Endothelial cell of umbilical vein (primary cell): ENCODE measurements at regions not wholly inside any gene's neighbourhood (a gene's known extent, or its start where the extent isn't known, plus 50 kb on each side); places are given as distances from the start of the nearest gene placed in this dataset.
A peak's percentile ranks its signal among the peaks of the same experiment; 100 is the strongest.

Experiments
- BruUV-seq: library from RNA; stranded (reverse); fragments of 400-500 nt; replicated peaks from 2 replicates; lab custom pipeline; 2021; lab: Mats Ljungman, UMichigan
- CTCF ChIA-PET: fragments of 300-600, 350-600 bp; sonication (Branson Sonifier 250); formaldehyde crosslinking; loops from one replicate; lab custom pipeline; 2021; ENCODE audit warnings: antibody characterized with exemption, inconsistent platforms; lab: Charles Lee
- POLR2A ChIA-PET: fragments of 300-600, 350-600 bp; sonication (Branson Sonifier 250); formaldehyde crosslinking; loops from one replicate; lab custom pipeline; 2021; ENCODE audit warnings: antibody characterized with exemption, inconsistent platforms; lab: Charles Lee
- DNase-seq: peaks from one replicate; pipeline ENCODE4 v3.0.0-alpha.2; 2011; ENCODE audit warnings: low read depth, low spot score
- FAIRE-seq: peaks from 2 replicates; lab custom pipeline; 2011; peaks lifted over from hg19 to GRCh38; lab: Jason Lieb, UNC
- H2AFZ ChIP-seq: 2 replicates; pipeline ENCODE4 v1.6.0; 2012; ENCODE audit warnings: low read depth, low read length, control low read depth, inconsistent platforms
- H3K27ac ChIP-seq: 2 replicates; pipeline ENCODE4 v1.5.1; 2011; ENCODE audit warnings: low read depth, mild to moderate bottlenecking, control low read depth, low read length, moderate library complexity; ENCODE audit not compliant: insufficient read depth
- H3K27me3 ChIP-seq, 2 experiments: 2 replicates each; pipeline versions ENCODE4 v1.6.0 to v1.6.1; 2011; ENCODE audit warnings: low read length in 2 of 2, mixed read lengths in 1 of 2; ENCODE audit not compliant: control insufficient read depth in 2 of 2, insufficient read depth in 2 of 2
- H3K36me3 ChIP-seq, 2 experiments: 2 replicates in 1 of 2; 3 replicates in 1 of 2; pipeline ENCODE4 v1.5.1; 2011; ENCODE audit warnings: low read length in 2 of 2, mild to moderate bottlenecking in 1 of 2, moderate library complexity in 1 of 2; ENCODE audit not compliant: control insufficient read depth in 2 of 2, insufficient read depth in 2 of 2; ENCODE audit errors: extremely low read depth in 1 of 2
- H3K4me1 ChIP-seq: 3 replicates; pipeline ENCODE4 v1.5.1; 2011; ENCODE audit warnings: mild to moderate bottlenecking, low read length; ENCODE audit not compliant: control insufficient read depth, insufficient read depth; ENCODE audit errors: extremely low read depth
- H3K4me2 ChIP-seq: 2 replicates; pipeline ENCODE4 v1.6.1; 2011; ENCODE audit warnings: low read length, control low read depth, mixed read lengths; ENCODE audit not compliant: insufficient read depth
- H3K4me3 ChIP-seq, 3 experiments: fragments of 200-600 bp in 1 of 3; sonication (generic), shearing (Covaris generic) in 1 of 3; replicated peaks in 1 of 3; 2 replicates each; pipeline ENCODE4 v1.5.1; 2011 to 2016; ENCODE audit warnings: control low read depth in 3 of 3, low read length in 3 of 3, mild to moderate bottlenecking in 2 of 3, inconsistent platforms in 1 of 3, low read depth in 1 of 3, moderate library complexity in 1 of 3; ENCODE audit not compliant: insufficient read depth in 1 of 3
- H3K79me2 ChIP-seq: 2 replicates; pipeline ENCODE4 v1.6.0; 2012; ENCODE audit warnings: low read length, inconsistent platforms; ENCODE audit not compliant: control insufficient read depth, insufficient read depth
- H3K9ac ChIP-seq: replicated peaks from 2 replicates; pipeline ENCODE3; 2011; ENCODE audit warnings: low read length, control low read depth; ENCODE audit not compliant: insufficient read depth; ENCODE audit errors: extremely low read depth
- H3K9me1 ChIP-seq: replicated peaks from 3 replicates; pipeline ENCODE4 v1.6.0; 2011; ENCODE audit warnings: mild to moderate bottlenecking, low read length; ENCODE audit not compliant: control insufficient read depth, insufficient read depth; ENCODE audit errors: extremely low read depth
- H3K9me3 ChIP-seq: replicated peaks from 2 replicates; pipeline ENCODE4 v1.5.1; 2012; ENCODE audit warnings: low read length, inconsistent platforms; ENCODE audit not compliant: control insufficient read depth, insufficient read depth
- H4K20me1 ChIP-seq: replicated peaks from 2 replicates; pipeline ENCODE3; 2011; ENCODE audit warnings: mild to moderate bottlenecking, low read length; ENCODE audit not compliant: control insufficient read depth, insufficient read depth; ENCODE audit errors: extremely low read depth
- CTCF ChIP-seq, 2 donors: IDR thresholded peaks; 1 replicate in 1 of 2; 2 replicates in 1 of 2; pipeline ENCODE4 v1.5.1; 2011; ENCODE audit warnings: low read length in 2 of 2, mild to moderate bottlenecking in 2 of 2, moderate library complexity in 2 of 2, control low read depth in 1 of 2, inconsistent platforms in 1 of 2, low read depth in 1 of 2; ENCODE audit not compliant: insufficient read depth in 1 of 2; ENCODE audit errors: extremely low read depth in 1 of 2
- EZH2 ChIP-seq: IDR thresholded peaks from 2 replicates; pipeline ENCODE4 v1.6.1; 2012; ENCODE audit warnings: borderline replicate concordance, low read depth, mild to moderate bottlenecking, moderate library complexity, low read length, inconsistent platforms; ENCODE audit not compliant: severe bottlenecking
- JUN ChIP-seq: IDR thresholded peaks from 2 replicates; pipeline ENCODE4 v1.6.1; 2011; ENCODE audit warnings: borderline replicate concordance, low read depth; ENCODE audit not compliant: insufficient read length, insufficient read depth
- MYC ChIP-seq: IDR thresholded peaks from one replicate; pipeline ENCODE4 v1.6.1; 2011; ENCODE audit warnings: mild to moderate bottlenecking, low read depth, low read length
- dilution Hi-C: fragments of 300-500 bp; cut with MboI; formaldehyde crosslinking; loops from one replicate; pipeline ENCODE4 v1.15.0; 2019; ENCODE audit warnings: low sequenced_read_pairs; ENCODE audit not compliant: extremely low pct_ligation_motif_present
- intact Hi-C: fragments of 100-400 bp; cut with micrococcal nuclease; formaldehyde crosslinking; loops from one replicate; pipeline ENCODE4 v1.10.0; 2022

- no peaks in the 10 kb centered on the region for H3K9me3 ChIP-seq
Measured at GRCh38 chr5:136621743-136622142, 256.4 kb upstream of the TRPC7 start.

More at GRCh38 chr5:136621743-136622142, 256.4 kb upstream of the TRPC7 start:
- ChIA-PET POLR2A (no interaction called here), CTCF (interaction anchor here (1.1 kb wide), 1 partner anchor 12 kb away, joined by 3 read pairs; no protein-coding TSS in a partner anchor)
- no TSS peak for BruUV-seq
- H3K4me3 ChIP-seq: no peak overlapping the region
- peaks cover 48% of the 10 kb centered on the region for H3K4me1 ChIP-seq
- H3K79me2 ChIP-seq: no peaks in the 10 kb centered on the region
- H3K9ac ChIP-seq: no peak overlapping the region
- FAIRE-seq: no peak
- intact Hi-C loops: loop anchor here (2.0 kb wide), 1 partner anchor 107 kb away; no protein-coding TSS in a partner anchor
- no peak overlapping the region for H3K4me2 ChIP-seq
- TF ChIP-seq EZH2: no peak
- TF ChIP-seq JUN: no peak
- TF ChIP-seq CTCF (IDR thresholded peaks at IDR 0.05; ENCODE audit: extremely low read depth in 1 of 2, insufficient read depth in 1 of 2, low read depth in 1 of 2, low read length in 2 of 2): no peak
- TF ChIP-seq MYC: no peak
- no peaks in the 10 kb centered on the region for H3K27me3 ChIP-seq
- no peaks in the 10 kb centered on the region for H4K20me1 ChIP-seq
- H3K9me1 ChIP-seq: no peaks in the 10 kb centered on the region
- DNase-seq: no peak
- no peaks in the 10 kb centered on the region for H3K36me3 ChIP-seq
- H3K27ac ChIP-seq: no peak overlapping the region
- dilution Hi-C loops: no loop called here
- peak overlapping the region; percentile 63 for H2AFZ ChIP-seq
